ENCODE measurements at regions not wholly inside any gene's neighbourhood (a gene's known extent, or its start where the extent isn't known, plus 50 kb on each side); places are given as distances from the start of the nearest gene placed in this dataset.

DNA sequence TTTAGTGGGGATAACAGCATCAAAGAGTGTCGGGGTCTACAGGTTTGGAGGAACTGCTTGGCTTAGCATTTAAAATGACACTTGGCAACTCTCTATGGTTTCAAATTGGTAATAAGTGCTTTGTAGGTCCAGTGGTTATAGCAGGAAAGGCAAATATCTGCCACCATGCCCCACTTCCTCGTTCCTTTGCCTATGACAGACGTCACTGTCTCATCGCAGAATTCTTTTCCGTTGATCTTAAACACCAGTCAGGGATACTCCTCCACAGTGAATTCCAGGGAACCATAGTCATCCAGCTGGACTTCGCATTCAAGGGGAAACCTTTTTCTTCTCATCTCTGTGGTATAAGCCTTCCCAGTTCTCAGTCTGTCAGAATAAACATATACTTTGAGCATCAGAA lies 319.1 kb downstream of the GPAT3 start:
- Histone ChIP-seq H3K36me3 (ENCODE audit: control insufficient read depth, insufficient read depth, low read length) (no peaks in the 10 kb centered on the region), H3K9me3 (ENCODE audit: control insufficient read depth, insufficient read depth, low read length) (no peaks in the 10 kb centered on the region), H3K27ac (ENCODE audit: low read length) (no peak overlapping the region), H3K4me1 (ENCODE audit: control insufficient read depth, insufficient read depth, low read length) (no peaks in the 10 kb centered on the region), H3K27me3 (ENCODE audit: control insufficient read depth, insufficient read depth, low read length) (no peaks in the 10 kb centered on the region), H3K4me3 (ENCODE audit: low read length) (no peak overlapping the region)
- no peak for DNase-seq
- Mint-ChIP-seq H3K36me3 (no peaks in the 10 kb centered on the region), H3K9me3 (no peaks in the 10 kb centered on the region), H3K27ac (no peak overlapping the region), H3K4me3 (no peak overlapping the region), H3K27me3 (ENCODE audit: low read depth in 2 of 2) (no peaks in the 10 kb centered on the region), H3K4me1 (no peaks in the 10 kb centered on the region)
- intact Hi-C loops (cut with micrococcal nuclease), result no loop called here
- WGBS (ENCODE audit: insufficient coverage), result 64% methylated on average over 6 of the region's 6 CpGs
- no peak for ATAC-seq
- TF ChIP-seq, protein P1, sequence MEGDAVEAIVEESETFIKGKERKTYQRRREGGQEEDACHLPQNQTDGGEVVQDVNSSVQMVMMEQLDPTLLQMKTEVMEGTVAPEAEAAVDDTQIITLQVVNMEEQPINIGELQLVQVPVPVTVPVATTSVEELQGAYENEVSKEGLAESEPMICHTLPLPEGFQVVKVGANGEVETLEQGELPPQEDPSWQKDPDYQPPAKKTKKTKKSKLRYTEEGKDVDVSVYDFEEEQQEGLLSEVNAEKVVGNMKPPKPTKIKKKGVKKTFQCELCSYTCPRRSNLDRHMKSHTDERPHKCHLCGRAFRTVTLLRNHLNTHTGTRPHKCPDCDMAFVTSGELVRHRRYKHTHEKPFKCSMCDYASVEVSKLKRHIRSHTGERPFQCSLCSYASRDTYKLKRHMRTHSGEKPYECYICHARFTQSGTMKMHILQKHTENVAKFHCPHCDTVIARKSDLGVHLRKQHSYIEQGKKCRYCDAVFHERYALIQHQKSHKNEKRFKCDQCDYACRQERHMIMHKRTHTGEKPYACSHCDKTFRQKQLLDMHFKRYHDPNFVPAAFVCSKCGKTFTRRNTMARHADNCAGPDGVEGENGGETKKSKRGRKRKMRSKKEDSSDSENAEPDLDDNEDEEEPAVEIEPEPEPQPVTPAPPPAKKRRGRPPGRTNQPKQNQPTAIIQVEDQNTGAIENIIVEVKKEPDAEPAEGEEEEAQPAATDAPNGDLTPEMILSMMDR (IDR thresholded peaks at IDR 0.05), result no peak

DNA sequence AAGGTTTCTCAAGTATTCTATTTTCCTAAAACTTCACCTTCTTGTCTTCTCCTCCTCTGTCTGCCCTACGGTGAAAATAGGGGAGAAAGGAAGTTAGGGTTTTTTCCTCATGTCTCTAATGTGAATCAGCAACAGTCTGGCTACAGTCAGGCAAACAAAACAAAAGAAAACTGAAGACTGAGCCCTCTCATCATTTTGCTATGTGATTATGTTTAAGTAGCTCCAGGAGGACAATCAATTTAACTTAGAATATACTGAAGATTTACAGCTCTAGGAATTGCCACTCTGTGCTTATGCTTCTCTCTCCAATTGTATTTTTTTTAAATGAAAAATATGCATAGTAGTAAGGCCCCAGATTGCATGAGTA lies 316.2 kb downstream of the GPAT3 start:
- no peak overlapping the region for H3K27ac ChIP-seq (ENCODE audit: low read length)
- no peaks in the 10 kb centered on the region for H3K4me1 ChIP-seq (ENCODE audit: control insufficient read depth, insufficient read depth, low read length)
- DNase-seq, result no peak
- TF ChIP-seq, protein P1 (IDR thresholded peaks at IDR 0.05), result no peak
- no peak for ATAC-seq
- H3K9me3 Mint-ChIP-seq, result peaks cover 0 to 2% of the 10 kb centered on the region in 2 donors
- H3K36me3 ChIP-seq (ENCODE audit: control insufficient read depth, insufficient read depth, low read length), result no peaks in the 10 kb centered on the region
- intact Hi-C loops (cut with micrococcal nuclease), result no loop called here
- no peaks in the 10 kb centered on the region for H3K4me1 Mint-ChIP-seq
- H3K9me3 ChIP-seq (ENCODE audit: control insufficient read depth, insufficient read depth, low read length), result no peaks in the 10 kb centered on the region
- no peak overlapping the region for H3K4me3 Mint-ChIP-seq
- no peak overlapping the region for H3K27ac Mint-ChIP-seq
- no CpG with 5 or more reads among the region's 1 CpG for WGBS (ENCODE audit: insufficient coverage)
- H3K27me3 ChIP-seq (ENCODE audit: control insufficient read depth, insufficient read depth, low read length), result no peaks in the 10 kb centered on the region
- no peaks in the 10 kb centered on the region for H3K36me3 Mint-ChIP-seq
- no peaks in the 10 kb centered on the region for H3K27me3 Mint-ChIP-seq (ENCODE audit: low read depth in 2 of 2)
- no peak overlapping the region for H3K4me3 ChIP-seq (ENCODE audit: low read length)

DNA sequence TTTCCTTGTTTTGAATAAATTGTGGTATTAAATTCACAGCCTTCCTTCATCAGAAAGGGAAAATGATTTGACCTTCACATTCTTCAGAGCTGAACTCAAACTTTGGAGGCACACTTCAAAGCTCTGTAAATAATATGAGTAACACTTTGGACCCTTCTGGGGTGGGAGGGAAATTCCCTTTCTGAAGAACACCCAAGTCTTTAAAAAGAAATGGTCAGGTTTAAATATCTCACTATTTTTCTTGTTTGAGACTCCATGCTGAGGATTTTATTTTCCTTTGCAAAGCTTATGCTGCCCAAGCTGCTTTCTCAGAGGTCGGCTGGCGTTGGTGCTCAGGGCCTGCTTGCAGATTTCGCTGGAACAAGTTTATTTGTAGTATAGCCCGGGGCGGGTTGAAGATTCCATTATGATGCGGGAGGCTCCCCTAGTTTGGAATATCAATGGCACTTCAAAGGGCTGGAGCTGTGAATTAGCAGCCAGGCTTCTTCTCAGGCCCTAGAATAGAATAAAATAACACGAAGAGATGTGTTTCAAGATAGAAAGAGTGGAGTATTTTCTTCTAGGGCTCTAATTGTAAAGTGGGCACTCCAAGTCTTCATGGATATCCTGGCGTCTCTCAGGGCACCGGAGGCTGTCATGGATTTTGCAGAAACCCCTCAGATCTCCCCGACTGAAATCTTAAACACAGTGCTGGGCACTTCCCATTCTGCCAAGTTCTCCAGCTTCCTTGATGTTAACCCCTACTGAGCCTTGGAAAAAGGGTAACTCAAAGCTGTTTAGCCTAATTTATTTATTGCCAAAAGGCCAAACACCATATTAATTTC lies 315.6 kb downstream of the GPAT3 start:
- H3K27me3 ChIP-seq (ENCODE audit: control insufficient read depth, insufficient read depth, low read length), result no peaks in the 10 kb centered on the region
- no peaks in the 10 kb centered on the region for H3K4me1 ChIP-seq (ENCODE audit: control insufficient read depth, insufficient read depth, low read length)

More for the DNA sequence above, 315.6 kb downstream of the GPAT3 start:
- TF ChIP-seq, protein P1 (IDR thresholded peaks at IDR 0.05), result no peak
- peaks cover 0 to 2% of the 10 kb centered on the region in 2 donors for H3K9me3 Mint-ChIP-seq
- H3K27me3 Mint-ChIP-seq (ENCODE audit: low read depth in 2 of 2), result no peaks in the 10 kb centered on the region
- intact Hi-C loops (cut with micrococcal nuclease), result no loop called here
- no peak overlapping the region for H3K27ac Mint-ChIP-seq
- ATAC-seq (no peak), DNase-seq (no peak)
- H3K36me3 Mint-ChIP-seq, result no peaks in the 10 kb centered on the region
- no peaks in the 10 kb centered on the region for H3K9me3 ChIP-seq (ENCODE audit: control insufficient read depth, insufficient read depth, low read length)
- H3K4me3 Mint-ChIP-seq, result no peak overlapping the region
- no peaks in the 10 kb centered on the region for H3K4me1 Mint-ChIP-seq
- H3K27ac ChIP-seq (ENCODE audit: low read length), result no peak overlapping the region
- WGBS (ENCODE audit: insufficient coverage), result 50% methylated on average over 10 of the region's 10 CpGs
- H3K4me3 ChIP-seq (ENCODE audit: low read length), result no peak overlapping the region
- no peaks in the 10 kb centered on the region for H3K36me3 ChIP-seq (ENCODE audit: control insufficient read depth, insufficient read depth, low read length)
